ENCODE measurements at regions not wholly inside any gene's neighbourhood (a gene's known extent, or its start where the extent isn't known, plus 50 kb on each side); places are given as distances from the start of the nearest gene placed in this dataset.

DNA sequence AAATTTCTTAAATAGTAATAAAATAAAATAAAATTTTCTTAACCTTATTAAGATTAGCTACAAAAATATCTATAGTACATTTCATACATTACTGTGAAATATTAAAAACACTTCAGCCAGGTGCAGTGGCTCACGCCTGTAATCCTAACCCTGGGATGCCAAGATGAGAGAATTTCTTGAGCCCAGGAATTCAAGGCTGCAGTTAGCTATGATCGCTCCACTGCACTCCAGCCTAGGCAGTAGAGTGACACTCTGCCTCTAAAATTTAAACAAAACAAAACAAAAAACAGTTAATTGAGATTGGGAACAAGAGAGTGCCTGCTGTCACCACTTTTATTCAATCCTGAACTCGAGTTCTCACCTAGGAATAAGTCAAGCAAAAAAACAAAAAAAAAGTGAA is 95.0 kb upstream of the CPNE8 start:
- intact Hi-C loops (cut with micrococcal nuclease): no loop called here
- ChIA-PET CTCF (ENCODE audit: partially characterized antibody) (no interaction called here), POLR2A (ENCODE audit: partially characterized antibody) (no interaction called here)
- H3K4me3 ChIP-seq (ENCODE audit: low read length in 2 of 2): no peak overlapping the region
- H3K27me3 ChIP-seq (ENCODE audit: insufficient read depth, low read length): no peaks in the 10 kb centered on the region
- Mint-ChIP-seq H3K4me1 (no peaks in the 10 kb centered on the region), H3K27ac (no peak overlapping the region), H3K27me3 (no peaks in the 10 kb centered on the region), H3K4me3 (no peak overlapping the region), H3K36me3 (no peaks in the 10 kb centered on the region), H3K9me3 (peaks cover 0 to 1% (median 0%) of the 10 kb centered on the region in 8 donors)
- no peaks in the 10 kb centered on the region for H3K36me3 ChIP-seq (ENCODE audit: insufficient read depth, low read length)
- no peaks in the 10 kb centered on the region for H3K9me3 ChIP-seq (ENCODE audit: control insufficient read depth in 1 of 2, low read length in 2 of 2)
- DNase-seq: no peak
- no peaks in the 10 kb centered on the region for H3K4me1 ChIP-seq (ENCODE audit: insufficient read depth, low read length)
- no peak overlapping the region for H3K27ac ChIP-seq (ENCODE audit: low read depth, low read length)

DNA sequence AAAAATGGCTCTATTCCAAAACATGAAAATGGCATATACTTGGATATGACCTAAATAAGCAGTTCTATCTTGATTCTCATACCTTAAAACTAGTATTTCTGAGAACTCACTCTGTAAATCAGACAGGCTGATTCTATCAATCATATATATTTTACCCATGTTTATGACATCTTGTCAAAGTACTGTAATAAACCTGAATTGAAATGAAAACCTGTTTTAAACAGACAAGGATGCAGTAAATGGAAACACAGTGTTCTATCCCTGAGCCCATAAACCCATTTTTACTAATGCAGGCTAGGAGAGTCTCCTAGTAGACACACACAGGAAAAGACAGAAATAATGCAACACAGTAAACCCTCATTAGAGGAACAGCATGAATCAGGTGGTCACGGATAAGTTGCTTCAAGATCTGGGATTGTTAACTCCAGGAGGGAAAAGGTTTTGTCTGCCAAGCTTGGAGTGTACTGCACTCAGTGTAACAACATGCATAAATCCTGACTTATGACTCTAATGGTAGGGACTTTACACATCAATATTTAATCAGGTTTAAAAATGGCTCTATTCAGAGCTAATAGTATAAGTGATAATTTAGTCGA is 93.6 kb upstream of the CPNE8 start:
- H3K4me3 Mint-ChIP-seq: no peak overlapping the region
- H3K27me3 Mint-ChIP-seq: no peaks in the 10 kb centered on the region
- H3K9me3 Mint-ChIP-seq: no peaks in the 10 kb centered on the region
- no peak for DNase-seq
- no peaks in the 10 kb centered on the region for H3K4me1 ChIP-seq (ENCODE audit: insufficient read depth, low read length)
- H3K27ac Mint-ChIP-seq: no peak overlapping the region
- no peaks in the 10 kb centered on the region for H3K9me3 ChIP-seq (ENCODE audit: control insufficient read depth in 1 of 2, low read length in 2 of 2)
- ChIA-PET POLR2A (ENCODE audit: partially characterized antibody) (no interaction called here), CTCF (ENCODE audit: partially characterized antibody) (no interaction called here)
- H3K36me3 Mint-ChIP-seq: no peaks in the 10 kb centered on the region
- no peaks in the 10 kb centered on the region for H3K36me3 ChIP-seq (ENCODE audit: insufficient read depth, low read length)
- H3K27me3 ChIP-seq (ENCODE audit: insufficient read depth, low read length): no peaks in the 10 kb centered on the region
- no peak overlapping the region for H3K4me3 ChIP-seq (ENCODE audit: low read length in 2 of 2)
- H3K27ac ChIP-seq (ENCODE audit: low read depth, low read length): no peak overlapping the region
- H3K4me1 Mint-ChIP-seq: no peaks in the 10 kb centered on the region
- intact Hi-C loops (cut with micrococcal nuclease): no loop called here

DNA sequence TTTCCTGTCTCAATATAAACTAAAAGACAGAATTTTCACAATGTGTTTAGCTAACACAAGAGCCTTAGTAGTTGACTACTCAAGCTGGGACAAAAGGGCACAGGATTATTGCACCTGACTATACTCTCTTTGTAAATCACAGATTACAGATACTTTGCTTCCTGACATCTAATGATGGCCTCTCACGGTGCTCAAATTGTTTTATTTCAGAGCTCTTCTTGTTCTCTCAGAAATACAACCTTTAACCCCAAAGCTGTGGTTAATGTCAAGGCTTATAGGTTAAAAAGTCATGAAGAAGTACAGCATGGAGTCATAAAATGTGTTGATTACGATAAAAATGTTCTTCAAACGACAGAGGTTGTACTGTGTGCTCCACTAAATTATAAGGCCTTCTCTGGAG is 89.9 kb upstream of the CPNE8 start:
- Mint-ChIP-seq H3K27me3 (no peaks in the 10 kb centered on the region), H3K4me1 (no peaks in the 10 kb centered on the region), H3K27ac (no peak overlapping the region), H3K4me3 (no peak overlapping the region), H3K9me3 (peaks cover 0 to 12% (median 4%) of the 10 kb centered on the region in 8 donors), H3K36me3 (no peaks in the 10 kb centered on the region)
- no peak for DNase-seq
- ChIA-PET POLR2A (ENCODE audit: partially characterized antibody) (no interaction called here), CTCF (ENCODE audit: partially characterized antibody) (no interaction called here)
- H3K9me3 ChIP-seq (ENCODE audit: control insufficient read depth in 1 of 2, low read length in 2 of 2): no peaks in the 10 kb centered on the region
- no peak overlapping the region for H3K27ac ChIP-seq (ENCODE audit: low read depth, low read length)
- no peaks in the 10 kb centered on the region for H3K27me3 ChIP-seq (ENCODE audit: insufficient read depth, low read length)
- H3K4me3 ChIP-seq (ENCODE audit: low read length in 2 of 2): no peak overlapping the region
- H3K4me1 ChIP-seq (ENCODE audit: insufficient read depth, low read length): no peaks in the 10 kb centered on the region
- H3K36me3 ChIP-seq (ENCODE audit: insufficient read depth, low read length): no peaks in the 10 kb centered on the region
- intact Hi-C loops (cut with micrococcal nuclease): no loop called here

DNA sequence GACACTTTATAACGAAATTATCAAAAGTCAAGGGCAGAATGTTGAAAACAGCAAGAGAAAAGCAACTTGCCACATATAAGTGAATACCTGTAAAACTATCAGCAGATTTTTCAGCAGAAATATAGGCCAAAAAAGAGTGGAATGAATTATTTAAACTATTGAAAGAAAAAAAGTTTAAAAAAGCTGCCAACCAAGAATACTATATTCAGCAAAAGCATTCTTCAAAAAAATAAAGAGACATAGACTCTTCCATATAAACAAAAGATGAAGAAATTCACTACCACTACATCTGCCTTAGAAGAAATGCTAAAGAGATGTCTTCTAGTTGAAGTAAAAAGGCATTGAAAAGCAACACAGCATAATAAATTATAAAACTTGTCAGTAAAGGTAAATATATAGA is 80.6 kb upstream of the CPNE8 start:
- Histone ChIP-seq H3K9me3 (ENCODE audit: control insufficient read depth in 1 of 2, low read length in 2 of 2) (peaks cover 0 to 4% of the 10 kb centered on the region in 2 donors), H3K4me1 (ENCODE audit: insufficient read depth, low read length) (no peaks in the 10 kb centered on the region), H3K27me3 (ENCODE audit: insufficient read depth, low read length) (no peaks in the 10 kb centered on the region), H3K27ac (ENCODE audit: low read depth, low read length) (no peak overlapping the region), H3K4me3 (ENCODE audit: low read length in 2 of 2) (no peak overlapping the region), H3K36me3 (ENCODE audit: insufficient read depth, low read length) (no peaks in the 10 kb centered on the region)
- ChIA-PET POLR2A (ENCODE audit: partially characterized antibody) (no interaction called here), CTCF (ENCODE audit: partially characterized antibody) (no interaction called here)
- no peak for DNase-seq
- H3K27ac Mint-ChIP-seq: no peak overlapping the region
- intact Hi-C loops (cut with micrococcal nuclease): no loop called here
- no peaks in the 10 kb centered on the region for H3K27me3 Mint-ChIP-seq
- no peak overlapping the region for H3K4me3 Mint-ChIP-seq
- peaks cover 0 to 27% (median 19%) of the 10 kb centered on the region in 8 donors for H3K9me3 Mint-ChIP-seq
- H3K4me1 Mint-ChIP-seq: no peaks in the 10 kb centered on the region
- no peaks in the 10 kb centered on the region for H3K36me3 Mint-ChIP-seq

DNA sequence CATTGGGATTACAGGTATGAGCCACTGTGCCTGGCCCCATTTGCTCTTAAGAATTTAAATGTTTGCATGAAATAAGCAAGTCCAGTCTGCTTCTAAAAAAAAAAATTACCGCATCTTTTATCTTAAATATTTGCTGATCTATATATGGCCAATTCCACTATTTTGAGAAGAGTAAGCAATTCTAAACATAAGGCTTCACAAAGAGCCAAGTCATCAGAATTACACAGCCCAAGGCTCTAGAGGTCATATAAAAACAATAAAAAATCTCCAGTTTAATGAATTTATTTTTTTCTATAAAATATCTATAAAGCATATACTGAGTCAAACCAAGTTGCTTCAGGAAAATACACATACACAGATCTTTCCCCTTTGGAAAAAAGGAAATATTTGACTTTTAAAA is 79.0 kb upstream of the CPNE8 start:
- peaks cover 0 to 2% of the 10 kb centered on the region in 2 donors for H3K27me3 Mint-ChIP-seq
- H3K4me3 ChIP-seq (ENCODE audit: low read length in 2 of 2): no peak overlapping the region
- H3K27ac ChIP-seq (ENCODE audit: low read depth, low read length): no peak overlapping the region
- H3K4me3 Mint-ChIP-seq: no peak overlapping the region
- no peak for DNase-seq
- H3K36me3 Mint-ChIP-seq: no peaks in the 10 kb centered on the region
- ChIA-PET POLR2A (ENCODE audit: partially characterized antibody) (no interaction called here), CTCF (ENCODE audit: partially characterized antibody) (no interaction called here)
- H3K9me3 Mint-ChIP-seq: peaks cover 0 to 27% (median 19%) of the 10 kb centered on the region in 8 donors
- H3K27ac Mint-ChIP-seq: no peak overlapping the region
- no peaks in the 10 kb centered on the region for H3K27me3 ChIP-seq (ENCODE audit: insufficient read depth, low read length)
- H3K9me3 ChIP-seq (ENCODE audit: control insufficient read depth in 1 of 2, low read length in 2 of 2): peaks cover 0 to 4% of the 10 kb centered on the region in 2 donors
- no peaks in the 10 kb centered on the region for H3K4me1 Mint-ChIP-seq
- no peaks in the 10 kb centered on the region for H3K4me1 ChIP-seq (ENCODE audit: insufficient read depth, low read length)
- intact Hi-C loops (cut with micrococcal nuclease): no loop called here
- H3K36me3 ChIP-seq (ENCODE audit: insufficient read depth, low read length): no peaks in the 10 kb centered on the region

DNA sequence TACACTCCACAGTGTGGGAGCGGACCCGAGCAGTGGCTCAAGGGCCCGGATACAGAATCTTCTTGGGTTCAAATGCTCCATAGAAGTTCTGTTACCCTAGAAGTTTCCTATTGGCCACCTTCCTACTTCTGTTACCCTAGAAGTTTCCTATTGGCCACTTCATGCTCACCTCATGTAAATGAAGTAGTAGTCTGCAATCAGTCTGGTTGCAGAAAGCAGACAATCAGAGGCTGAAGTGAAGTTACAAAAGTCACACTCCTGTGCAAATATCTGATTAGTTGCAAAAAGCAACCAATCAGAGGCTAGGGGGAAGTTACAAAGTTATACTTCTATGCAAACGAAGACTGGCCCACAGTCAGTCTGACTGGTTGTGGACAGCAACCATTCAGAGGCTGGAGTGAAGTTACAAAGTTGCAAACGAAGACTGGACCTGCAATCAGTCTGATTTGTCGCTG is 77.8 kb upstream of the CPNE8 start:
- ChIA-PET CTCF (ENCODE audit: partially characterized antibody) (no interaction called here), POLR2A (ENCODE audit: partially characterized antibody) (no interaction called here)
- intact Hi-C loops (cut with micrococcal nuclease): no loop called here
- Histone ChIP-seq H3K4me3 (ENCODE audit: low read length in 2 of 2) (no peak overlapping the region), H3K36me3 (ENCODE audit: insufficient read depth, low read length) (no peaks in the 10 kb centered on the region), H3K9me3 (ENCODE audit: control insufficient read depth in 1 of 2, low read length in 2 of 2) (peaks cover 0 to 4% of the 10 kb centered on the region in 2 donors), H3K27me3 (ENCODE audit: insufficient read depth, low read length) (no peaks in the 10 kb centered on the region), H3K4me1 (ENCODE audit: insufficient read depth, low read length) (no peaks in the 10 kb centered on the region), H3K27ac (ENCODE audit: low read depth, low read length) (no peak overlapping the region)
- Mint-ChIP-seq H3K36me3 (no peaks in the 10 kb centered on the region), H3K4me3 (no peak overlapping the region), H3K4me1 (no peaks in the 10 kb centered on the region), H3K27me3 (peaks cover 0 to 2% of the 10 kb centered on the region in 2 donors), H3K27ac (no peak overlapping the region), H3K9me3 (peaks cover 0 to 26% (median 19%) of the 10 kb centered on the region in 8 donors)
- no peak for DNase-seq

DNA sequence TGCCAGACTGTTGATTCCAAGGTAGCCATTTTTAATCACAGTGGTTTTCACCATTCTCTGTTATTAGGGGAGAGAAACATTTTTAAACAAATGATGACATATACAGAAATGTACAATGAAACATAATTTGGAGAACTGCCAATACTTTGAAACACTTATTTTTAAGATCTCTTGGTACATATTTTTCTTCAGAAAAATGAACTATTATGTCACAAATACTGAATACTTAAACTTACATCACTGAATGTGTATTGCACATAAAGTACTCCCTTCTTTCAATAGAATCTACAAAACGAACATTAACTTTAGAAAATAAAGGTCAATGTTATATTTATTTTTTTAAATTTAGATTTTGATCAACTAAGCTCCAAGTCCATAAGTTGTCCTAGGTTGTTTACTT is 71.7 kb upstream of the CPNE8 start:
- no peaks in the 10 kb centered on the region for H3K4me1 ChIP-seq (ENCODE audit: insufficient read depth, low read length)
- H3K4me1 Mint-ChIP-seq: no peaks in the 10 kb centered on the region
- no peak overlapping the region for H3K27ac ChIP-seq (ENCODE audit: low read depth, low read length)
- intact Hi-C loops (cut with micrococcal nuclease): no loop called here
- H3K27ac Mint-ChIP-seq: no peak overlapping the region
- no peaks in the 10 kb centered on the region for H3K27me3 ChIP-seq (ENCODE audit: insufficient read depth, low read length)
- no peak for DNase-seq
- H3K4me3 ChIP-seq (ENCODE audit: low read length in 2 of 2): no peak overlapping the region
- CTCF ChIA-PET (ENCODE audit: partially characterized antibody): no interaction called here
- H3K36me3 Mint-ChIP-seq: no peaks in the 10 kb centered on the region
- H3K27me3 Mint-ChIP-seq: peaks cover 0 to 2% of the 10 kb centered on the region in 2 donors
- peaks cover 0 to 6% (median 2%) of the 10 kb centered on the region in 8 donors for H3K9me3 Mint-ChIP-seq
- POLR2A ChIA-PET (ENCODE audit: partially characterized antibody): no interaction called here
- H3K9me3 ChIP-seq (ENCODE audit: control insufficient read depth in 1 of 2, low read length in 2 of 2): no peaks in the 10 kb centered on the region
- H3K36me3 ChIP-seq (ENCODE audit: insufficient read depth, low read length): no peaks in the 10 kb centered on the region
- H3K4me3 Mint-ChIP-seq: no peak overlapping the region

DNA sequence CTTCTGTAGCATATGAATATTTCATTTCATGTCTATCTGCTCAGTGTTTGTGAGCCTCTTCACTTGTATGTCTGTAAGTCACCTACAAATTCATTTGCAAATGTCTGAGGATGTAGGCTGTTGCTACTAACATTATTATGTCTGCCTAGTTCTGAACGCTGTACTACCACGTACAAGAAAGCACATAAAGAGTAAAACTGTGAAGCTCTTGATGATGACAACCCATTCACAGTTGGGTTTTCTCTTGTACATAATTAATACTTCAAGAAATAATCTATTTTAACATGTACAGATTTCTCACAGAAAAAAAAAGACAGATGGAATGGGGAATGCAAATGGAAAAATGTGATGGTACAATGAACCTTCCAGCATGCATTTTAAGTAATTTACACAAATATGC is 64.3 kb upstream of the CPNE8 start:
- intact Hi-C loops (cut with micrococcal nuclease): no loop called here
- H3K9me3 ChIP-seq (ENCODE audit: control insufficient read depth in 1 of 2, low read length in 2 of 2): peaks cover 0 to 4% of the 10 kb centered on the region in 2 donors
- H3K27me3 ChIP-seq (ENCODE audit: insufficient read depth, low read length): no peaks in the 10 kb centered on the region
- Mint-ChIP-seq H3K27me3 (no peaks in the 10 kb centered on the region), H3K4me1 (no peaks in the 10 kb centered on the region), H3K9me3 (peaks cover 0 to 10% (median 3%) of the 10 kb centered on the region in 8 donors), H3K4me3 (no peak overlapping the region), H3K36me3 (no peaks in the 10 kb centered on the region), H3K27ac (no peak overlapping the region)
- H3K4me1 ChIP-seq (ENCODE audit: insufficient read depth, low read length): no peaks in the 10 kb centered on the region
- ChIA-PET CTCF (ENCODE audit: partially characterized antibody) (no interaction called here), POLR2A (ENCODE audit: partially characterized antibody) (no interaction called here)
- H3K36me3 ChIP-seq (ENCODE audit: insufficient read depth, low read length): no peaks in the 10 kb centered on the region
- DNase-seq: no peak
- no peak overlapping the region for H3K27ac ChIP-seq (ENCODE audit: low read depth, low read length)
- H3K4me3 ChIP-seq (ENCODE audit: low read length in 2 of 2): no peak overlapping the region

Measured in CD4-positive, alpha-beta memory T cell (primary cell).